ENCODE measurements at regions not wholly inside any gene's neighbourhood (a gene's known extent, or its start where the extent isn't known, plus 50 kb on each side); places are given as distances from the start of the nearest gene placed in this dataset.
"Not testable (repeated sequence)": the region's sequence is repeated elsewhere in the genome, so short reads cannot be mapped to it uniquely, and the experiment has no call there.

GRCh38 chr9:74415995-74416394 lies 81.1 kb upstream of the RORB start:
- ChIA-PET POLR2A (no interaction called here), CTCF (no interaction called here)
- Mint-ChIP-seq H3K27ac (no peak overlapping the region), H3K9me3 (peaks cover 3% of the 10 kb centered on the region), H3K36me3 (ENCODE audit: low read depth) (no peaks in the 10 kb centered on the region), H3K4me1 (ENCODE audit: low read depth) (no peaks in the 10 kb centered on the region), H3K27me3 (no peaks in the 10 kb centered on the region), H3K4me3 (no peak overlapping the region)
- no peak overlapping the region for H3K4me3 ChIP-seq (ENCODE audit: low read length)
- H3K27ac ChIP-seq (ENCODE audit: low read depth in 1 of 2, low read length in 2 of 2): no peak overlapping the region
- H3K4me1 ChIP-seq (ENCODE audit: insufficient read depth, low read length): no peaks in the 10 kb centered on the region
- no peaks in the 10 kb centered on the region for H3K9me3 ChIP-seq (ENCODE audit: control insufficient read depth in 1 of 2, insufficient read depth in 1 of 2, low read length in 2 of 2)
- no peak for ATAC-seq (ENCODE audit: poor library complexity)
- H3K27me3 ChIP-seq (ENCODE audit: control insufficient read depth in 1 of 2, insufficient read depth in 2 of 2, low read length in 2 of 2): no peaks in the 10 kb centered on the region
- H3K36me3 ChIP-seq (ENCODE audit: insufficient read depth, low read length): no peaks in the 10 kb centered on the region
- intact Hi-C loops (cut with DNase I, micrococcal nuclease): no loop called here
- no peak for DNase-seq
- no peak for TF ChIP-seq CTCF (IDR thresholded peaks at IDR 0.05)

GRCh38 chr9:74424488-74424887 lies 72.6 kb upstream of the RORB start:
- H3K9me3 Mint-ChIP-seq; H3K27ac ChIP-seq (ENCODE audit: low read depth in 1 of 2, low read length in 2 of 2); H3K27me3 ChIP-seq (ENCODE audit: control insufficient read depth in 1 of 2, insufficient read depth in 2 of 2, low read length in 2 of 2); POLR2A ChIA-PET; DNase-seq; H3K27me3 Mint-ChIP-seq; H3K9me3 ChIP-seq (ENCODE audit: control insufficient read depth in 1 of 2, insufficient read depth in 1 of 2, low read length in 2 of 2); H3K36me3 Mint-ChIP-seq (ENCODE audit: low read depth); H3K27ac Mint-ChIP-seq; CTCF ChIA-PET; H3K4me3 Mint-ChIP-seq; ATAC-seq (ENCODE audit: poor library complexity); intact Hi-C loops (cut with DNase I, micrococcal nuclease); H3K4me3 ChIP-seq (ENCODE audit: low read length); H3K4me1 ChIP-seq (ENCODE audit: insufficient read depth, low read length); H3K36me3 ChIP-seq (ENCODE audit: insufficient read depth, low read length); H3K4me1 Mint-ChIP-seq (ENCODE audit: low read depth): not testable (repeated sequence)

GRCh38 chr9:74431467-74431866 lies 65.7 kb upstream of the RORB start:
- Histone ChIP-seq H3K9me3 (ENCODE audit: control insufficient read depth in 1 of 2, insufficient read depth in 1 of 2, low read length in 2 of 2) (no peaks in the 10 kb centered on the region), H3K27me3 (ENCODE audit: control insufficient read depth in 1 of 2, insufficient read depth in 2 of 2, low read length in 2 of 2) (no peaks in the 10 kb centered on the region), H3K4me3 (ENCODE audit: low read length) (no peak overlapping the region), H3K4me1 (ENCODE audit: insufficient read depth, low read length) (no peaks in the 10 kb centered on the region), H3K27ac (ENCODE audit: low read depth in 1 of 2, low read length in 2 of 2) (no peak overlapping the region), H3K36me3 (ENCODE audit: insufficient read depth, low read length) (no peaks in the 10 kb centered on the region)
- Mint-ChIP-seq H3K4me1 (ENCODE audit: low read depth) (no peaks in the 10 kb centered on the region), H3K4me3 (no peak overlapping the region), H3K27me3 (no peaks in the 10 kb centered on the region), H3K9me3 (no peaks in the 10 kb centered on the region), H3K27ac (no peak overlapping the region), H3K36me3 (ENCODE audit: low read depth) (no peaks in the 10 kb centered on the region)
- CTCF ChIA-PET: no interaction called here
- no peak for TF ChIP-seq CTCF (IDR thresholded peaks at IDR 0.05)
- intact Hi-C loops (cut with DNase I, micrococcal nuclease): no loop called here
- DNase-seq (no peak), ATAC-seq (ENCODE audit: poor library complexity) (no peak)
- POLR2A ChIA-PET: no interaction called here

- Mint-ChIP-seq H3K4me3 (no peak overlapping the region), H3K9me3 (peaks cover 2% of the 10 kb centered on the region), H3K27ac (no peak overlapping the region), H3K27me3 (no peaks in the 10 kb centered on the region), H3K4me1 (ENCODE audit: low read depth) (no peaks in the 10 kb centered on the region), H3K36me3 (ENCODE audit: low read depth) (no peaks in the 10 kb centered on the region)
- no peak for ATAC-seq (ENCODE audit: poor library complexity)
- CTCF ChIA-PET: no interaction called here
- Histone ChIP-seq H3K27me3 (ENCODE audit: control insufficient read depth in 1 of 2, insufficient read depth in 2 of 2, low read length in 2 of 2) (no peaks in the 10 kb centered on the region), H3K9me3 (ENCODE audit: control insufficient read depth in 1 of 2, insufficient read depth in 1 of 2, low read length in 2 of 2) (no peaks in the 10 kb centered on the region), H3K36me3 (ENCODE audit: insufficient read depth, low read length) (no peaks in the 10 kb centered on the region), H3K4me3 (ENCODE audit: low read length) (no peak overlapping the region), H3K4me1 (ENCODE audit: insufficient read depth, low read length) (no peaks in the 10 kb centered on the region), H3K27ac (ENCODE audit: low read depth in 1 of 2, low read length in 2 of 2) (no peak overlapping the region)
- no peak for DNase-seq
- intact Hi-C loops (cut with DNase I, micrococcal nuclease): no loop called here
- POLR2A ChIA-PET: no interaction called here
- no peak for TF ChIP-seq CTCF (IDR thresholded peaks at IDR 0.05)
Observed at GRCh38 chr9:74443036-74443750, 53.9 kb upstream of the RORB start.

All from CD4-positive, alpha-beta T cell (primary cell).